ENCODE measurements at regions not wholly inside any gene's neighbourhood (a gene's known extent, or its start where the extent isn't known, plus 50 kb on each side); places are given as distances from the start of the nearest gene placed in this dataset.

GRCh38 chr3:67245545-67245944 lies 247.4 kb downstream of the KBTBD8 start:
- TF ChIP-seq CTCF (conservative IDR thresholded peaks at IDR 0.05; ENCODE audit: low read depth, low read length): no peak
- no peak for TF ChIP-seq MAZ (IDR thresholded peaks at IDR 0.05; ENCODE audit: borderline replicate concordance, low read depth, low read length)
- TF ChIP-seq POLR2A (IDR thresholded peaks at IDR 0.05; ENCODE audit: low read depth, low read length): no peak
- no peak for TF ChIP-seq BHLHE40 (IDR thresholded peaks at IDR 0.05; ENCODE audit: low read depth, low read length)
- no peak for TF ChIP-seq SMC3 (IDR thresholded peaks at IDR 0.05; ENCODE audit: low read depth, low read length)
- no peak for TF ChIP-seq CEBPB (IDR thresholded peaks at IDR 0.05; ENCODE audit: low read depth, low read length)
- no peak for TF ChIP-seq MXI1 (IDR thresholded peaks at IDR 0.05; ENCODE audit: borderline replicate concordance, low read depth, low read length)
- no peak for TF ChIP-seq RCOR1 (IDR thresholded peaks at IDR 0.05; ENCODE audit: insufficient replicate concordance, low read length)
- TF ChIP-seq RAD21 (IDR thresholded peaks at IDR 0.05; ENCODE audit: low read length): no peak
